Tibial artery (tissue), 4 donors: ENCODE measurements at regions not wholly inside any gene's neighbourhood (a gene's known extent, or its start where the extent isn't known, plus 50 kb on each side); places are given as distances from the start of the nearest gene placed in this dataset.

Experiments used
- DNase-seq, 2 donors: peaks; one replicate each; pipeline ENCODE4 v3.0.0-alpha.2; 2019
- H3K27ac ChIP-seq, 2 donors: fragments of 200-600 bp; sonication (generic) in 1 of 2; 1 replicate in 1 of 2; 2 replicates in 1 of 2; pipeline ENCODE4 v1.5.1; 2018 to 2019; ENCODE audit warnings: mild to moderate bottlenecking in 1 of 2
- H3K27me3 ChIP-seq, 2 donors: fragments of 200-600 bp; sonication (generic) in 1 of 2; one replicate each; pipeline versions ENCODE4 v1.5.1 to v1.6.0; 2016 to 2019
- H3K36me3 ChIP-seq, 3 donors: fragments of 200-600 bp; sonication (generic) in 2 of 3; one replicate each; pipeline ENCODE4 v1.5.1; 2016 to 2019; ENCODE audit warnings: mild to moderate bottlenecking in 2 of 3
- H3K4me1 ChIP-seq, 4 donors: fragments of 200-600 bp; sonication (generic) in 2 of 4; 1 replicate in 3 of 4; 2 replicates in 1 of 4; pipeline ENCODE4 v1.5.1; 2016 to 2019
- H3K4me3 ChIP-seq, 2 donors: fragments of 200-600 bp; sonication (generic) in 1 of 2; 1 replicate in 1 of 2; 2 replicates in 1 of 2; pipeline ENCODE4 v1.5.1; 2018 to 2019; ENCODE audit warnings: mild to moderate bottlenecking in 2 of 2
- H3K9me3 ChIP-seq, 3 donors: fragments of 200-600 bp; sonication (generic) in 1 of 3; one replicate each; pipeline ENCODE4 v1.5.1; 2016 to 2019
- intact Hi-C: fragments of 100-400 bp; cut with DNase I; formaldehyde crosslinking; loops from one replicate; pipeline ENCODE4 v1.15.0; 2023; ENCODE audit warnings: low total_unique reads
- TF ChIP-seq, protein P1 (sequence below), 2 experiments: fragments of 200-600 bp in 1 of 2; fragments of 450-650 bp in 1 of 2; IDR thresholded peaks; one replicate each; pipeline ENCODE4 v1.5.1; 2017 to 2019; ENCODE audit warnings: antibody characterized with exemption in 2 of 2, mild to moderate bottlenecking in 1 of 2, moderate library complexity in 1 of 2

DNA sequence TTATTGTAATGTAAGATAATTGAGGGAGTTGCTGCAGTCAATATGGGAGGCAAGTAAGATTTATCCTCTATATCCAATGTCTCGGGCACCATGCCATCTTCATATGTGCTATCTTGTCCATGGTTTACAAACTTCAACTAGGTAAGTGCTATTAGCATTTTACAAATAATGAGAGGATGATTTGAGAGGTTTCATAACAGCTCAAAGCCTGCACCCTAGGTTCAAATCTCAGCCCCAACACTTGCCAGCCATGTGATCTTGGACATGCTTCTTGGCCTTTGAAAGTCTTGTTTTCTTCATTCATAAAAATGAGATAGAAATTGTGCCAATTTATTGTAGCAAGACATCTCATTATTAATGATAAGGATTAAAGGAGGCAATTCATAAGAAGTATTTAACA lies 108.8 kb downstream of the RND3 start:
- Histone ChIP-seq H3K4me1 (no peaks in the 10 kb centered on the region), H3K36me3 (no peaks in the 10 kb centered on the region), H3K9me3 (peaks cover 0 to 9% (median 0%) of the 10 kb centered on the region in 3 donors), H3K4me3 (no peak overlapping the region), H3K27ac (no peak overlapping the region), H3K27me3 (no peaks in the 10 kb centered on the region)
- TF ChIP-seq, protein P1, sequence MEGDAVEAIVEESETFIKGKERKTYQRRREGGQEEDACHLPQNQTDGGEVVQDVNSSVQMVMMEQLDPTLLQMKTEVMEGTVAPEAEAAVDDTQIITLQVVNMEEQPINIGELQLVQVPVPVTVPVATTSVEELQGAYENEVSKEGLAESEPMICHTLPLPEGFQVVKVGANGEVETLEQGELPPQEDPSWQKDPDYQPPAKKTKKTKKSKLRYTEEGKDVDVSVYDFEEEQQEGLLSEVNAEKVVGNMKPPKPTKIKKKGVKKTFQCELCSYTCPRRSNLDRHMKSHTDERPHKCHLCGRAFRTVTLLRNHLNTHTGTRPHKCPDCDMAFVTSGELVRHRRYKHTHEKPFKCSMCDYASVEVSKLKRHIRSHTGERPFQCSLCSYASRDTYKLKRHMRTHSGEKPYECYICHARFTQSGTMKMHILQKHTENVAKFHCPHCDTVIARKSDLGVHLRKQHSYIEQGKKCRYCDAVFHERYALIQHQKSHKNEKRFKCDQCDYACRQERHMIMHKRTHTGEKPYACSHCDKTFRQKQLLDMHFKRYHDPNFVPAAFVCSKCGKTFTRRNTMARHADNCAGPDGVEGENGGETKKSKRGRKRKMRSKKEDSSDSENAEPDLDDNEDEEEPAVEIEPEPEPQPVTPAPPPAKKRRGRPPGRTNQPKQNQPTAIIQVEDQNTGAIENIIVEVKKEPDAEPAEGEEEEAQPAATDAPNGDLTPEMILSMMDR (IDR thresholded peaks at IDR 0.05) = no peak
- no peak for DNase-seq
- intact Hi-C loops = no loop called here

DNA sequence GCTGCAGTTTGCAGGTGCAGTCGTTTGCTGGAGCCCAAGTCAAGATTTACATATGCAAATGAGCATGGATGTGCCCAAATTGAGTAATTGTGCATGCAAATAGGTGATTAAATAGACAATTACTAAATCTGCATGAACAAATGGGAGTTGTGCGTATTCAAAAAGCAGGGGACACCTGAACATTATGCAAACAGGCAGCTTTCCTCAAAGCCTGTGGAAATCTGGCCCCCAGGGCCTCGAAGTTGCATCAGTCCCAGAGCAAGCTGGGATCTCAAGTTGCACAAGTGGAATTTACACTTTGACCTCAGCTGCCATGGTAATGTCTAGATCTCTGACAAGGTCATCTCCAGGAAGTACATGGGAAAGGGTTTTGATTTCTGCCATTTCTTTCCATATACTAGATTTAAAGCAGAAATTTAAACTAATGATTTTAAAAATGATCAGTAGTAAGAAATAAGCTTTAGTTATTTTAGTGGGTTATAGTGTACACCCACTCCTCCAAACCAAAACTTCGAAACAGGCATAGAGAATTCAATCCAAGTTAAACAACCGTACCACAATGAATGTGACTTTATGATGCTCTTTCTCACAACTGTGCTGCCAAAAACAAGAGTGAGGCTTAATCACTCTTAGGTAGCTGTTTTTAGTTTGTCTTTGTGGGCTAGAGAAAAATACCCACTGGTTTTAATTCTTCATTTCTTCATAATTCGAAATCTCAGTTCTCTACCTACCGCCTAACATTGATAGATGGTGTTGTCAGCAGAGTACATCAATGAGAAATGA lies 110.7 kb downstream of the RND3 start:
- TF ChIP-seq, protein P1 (IDR thresholded peaks at IDR 0.05) = no peak
- intact Hi-C loops = no loop called here
- Histone ChIP-seq H3K4me3 (no peak overlapping the region), H3K9me3 (no peaks in the 10 kb centered on the region), H3K4me1 (no peaks in the 10 kb centered on the region), H3K27me3 (no peaks in the 10 kb centered on the region), H3K27ac (no peak overlapping the region), H3K36me3 (no peaks in the 10 kb centered on the region)
- no peak for DNase-seq

DNA sequence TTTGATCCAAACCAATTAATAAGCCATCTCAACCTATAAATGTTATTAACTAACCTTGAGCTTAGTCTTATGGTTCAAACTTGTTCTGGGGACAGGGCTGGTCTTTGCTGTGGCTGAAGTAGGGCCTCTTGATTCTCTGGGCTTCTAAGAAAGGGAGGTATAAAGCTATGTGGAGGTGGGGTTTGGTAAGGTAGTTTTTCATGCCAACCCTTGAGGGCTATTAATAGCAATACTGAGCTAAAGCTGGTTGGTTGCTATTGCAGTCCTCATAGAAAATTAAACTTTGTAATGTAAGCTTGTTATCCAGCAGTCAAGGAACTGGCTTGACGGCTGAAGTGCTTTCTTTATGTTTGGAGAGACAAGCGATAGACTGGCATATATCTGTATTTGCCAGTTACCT lies 112.1 kb downstream of the RND3 start:
- H3K4me1 ChIP-seq = no peaks in the 10 kb centered on the region
- H3K4me3 ChIP-seq = no peak overlapping the region
- intact Hi-C loops = no loop called here

DNA sequence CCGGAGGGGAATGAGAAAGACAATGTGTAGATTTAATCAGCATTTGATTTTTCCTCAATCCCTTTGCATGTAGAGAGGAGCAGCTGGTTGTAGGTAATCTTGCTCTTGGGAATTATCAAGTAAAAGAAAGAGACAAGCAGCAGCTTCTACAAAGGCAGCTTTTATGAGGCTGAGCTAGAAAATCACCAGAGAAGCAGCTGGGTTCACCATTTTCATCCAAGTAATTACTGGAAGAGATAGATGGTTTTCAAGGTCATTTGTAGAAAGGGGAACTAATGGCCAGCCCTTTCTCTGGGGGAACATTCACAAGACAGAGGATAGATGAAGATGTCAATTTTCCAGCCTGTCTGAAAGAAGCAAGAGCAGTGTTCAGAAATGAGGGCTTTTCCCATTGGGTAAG lies 113.0 kb downstream of the RND3 start:
- intact Hi-C loops = no loop called here
- TF ChIP-seq, protein P1 (IDR thresholded peaks at IDR 0.05) = no peak

More for the DNA sequence above, 112.1 kb downstream of the RND3 start:
- Histone ChIP-seq H3K9me3 (no peaks in the 10 kb centered on the region), H3K27me3 (no peaks in the 10 kb centered on the region), H3K27ac (no peak overlapping the region), H3K36me3 (no peaks in the 10 kb centered on the region)
- TF ChIP-seq, protein P1 (IDR thresholded peaks at IDR 0.05) = no peak
- DNase-seq = no peak

DNA sequence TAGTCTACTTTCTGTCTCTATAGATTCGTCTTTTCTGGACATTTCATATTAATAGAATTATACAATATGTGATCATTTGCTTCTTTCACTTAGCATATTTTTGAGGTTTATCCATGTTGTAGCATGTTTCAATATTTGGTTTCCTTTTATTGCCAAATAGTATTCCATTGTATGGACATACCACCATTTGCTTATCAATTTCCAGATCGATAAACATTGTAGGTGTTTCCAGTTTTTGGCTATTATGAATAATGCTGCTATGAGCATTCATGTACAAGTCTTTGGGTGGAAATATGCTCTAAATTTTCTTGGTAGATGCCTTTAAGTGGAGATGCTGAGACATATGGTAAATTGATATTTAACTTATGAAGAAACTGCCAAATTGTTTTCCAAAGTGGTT lies 114.1 kb downstream of the RND3 start:
- Histone ChIP-seq H3K36me3 (no peaks in the 10 kb centered on the region), H3K9me3 (no peaks in the 10 kb centered on the region), H3K4me1 (no peaks in the 10 kb centered on the region), H3K27ac (no peak overlapping the region), H3K4me3 (no peak overlapping the region), H3K27me3 (no peaks in the 10 kb centered on the region)
- DNase-seq = no peak
- intact Hi-C loops = no loop called here
- TF ChIP-seq, protein P1 (IDR thresholded peaks at IDR 0.05) = no peak

More for the DNA sequence above, 113.0 kb downstream of the RND3 start:
- no peak overlapping the region for H3K27ac ChIP-seq
- DNase-seq = no peak
- H3K27me3 ChIP-seq = no peaks in the 10 kb centered on the region
- H3K36me3 ChIP-seq = no peaks in the 10 kb centered on the region
- H3K9me3 ChIP-seq = no peaks in the 10 kb centered on the region
- no peaks in the 10 kb centered on the region for H3K4me1 ChIP-seq
- H3K4me3 ChIP-seq = no peak overlapping the region
